ENCODE measurements at regions not wholly inside any gene's neighbourhood (a gene's known extent, or its start where the extent isn't known, plus 50 kb on each side); places are given as distances from the start of the nearest gene placed in this dataset.

- TF ChIP-seq YY1 (IDR thresholded peaks at IDR 0.05; ENCODE audit: insufficient read depth, insufficient read length): no peak
- no peak for TF ChIP-seq ZNF274 (IDR thresholded peaks at IDR 0.05; ENCODE audit: low read depth, low read length)
These were observed 1440.2 kb upstream of the ACO1 start for GRCh38 chr9:30944225-30944569.

Data from NT2/D1 (cell line).